Keratinocyte (primary cell): ENCODE measurements at regions not wholly inside any gene's neighbourhood (a gene's known extent, or its start where the extent isn't known, plus 50 kb on each side); places are given as distances from the start of the nearest gene placed in this dataset.

ENCODE experiments used
- EZH2 ChIP-seq: IDR thresholded peaks from one replicate; pipeline ENCODE4 v1.6.1; 2012; ENCODE audit warnings: inconsistent platforms, mild to moderate bottlenecking, low read length, moderate library complexity
- TF ChIP-seq, protein P1 (sequence below), 3 experiments: IDR thresholded peaks in 1 of 3; conservative IDR thresholded peaks in 1 of 3; optimal IDR thresholded peaks in 1 of 3; 2 replicates in 2 of 3; 3 replicates in 1 of 3; pipeline versions ENCODE3 to v1.5.1; 2011; ENCODE audit warnings: low read length in 3 of 3, mild to moderate bottlenecking in 3 of 3, moderate library complexity in 2 of 3, control low read depth in 1 of 3, inconsistent platforms in 1 of 3; ENCODE audit not compliant: insufficient read depth in 2 of 3; ENCODE audit errors: extremely low read depth in 1 of 3

DNA sequence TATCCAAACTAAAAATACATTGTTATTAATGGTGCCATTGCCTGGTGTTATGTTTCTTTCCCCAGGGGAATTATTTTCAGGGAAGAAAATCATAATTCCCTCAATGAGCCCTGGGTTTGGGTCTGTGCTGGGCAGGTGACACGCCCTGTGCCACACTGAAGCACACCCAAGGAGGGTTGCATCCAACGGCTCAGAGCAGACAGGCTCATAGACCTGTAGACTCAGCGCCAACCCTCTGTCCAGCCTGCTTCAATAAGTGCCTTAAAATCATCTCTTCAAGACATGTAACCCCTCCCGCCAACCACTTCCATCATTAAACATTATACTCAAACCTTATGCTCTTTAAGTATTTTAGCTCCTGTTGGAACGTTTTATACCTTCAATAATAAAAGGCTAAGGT lies 225.3 kb upstream of the CDH4 start:
- TF ChIP-seq, protein P1, sequence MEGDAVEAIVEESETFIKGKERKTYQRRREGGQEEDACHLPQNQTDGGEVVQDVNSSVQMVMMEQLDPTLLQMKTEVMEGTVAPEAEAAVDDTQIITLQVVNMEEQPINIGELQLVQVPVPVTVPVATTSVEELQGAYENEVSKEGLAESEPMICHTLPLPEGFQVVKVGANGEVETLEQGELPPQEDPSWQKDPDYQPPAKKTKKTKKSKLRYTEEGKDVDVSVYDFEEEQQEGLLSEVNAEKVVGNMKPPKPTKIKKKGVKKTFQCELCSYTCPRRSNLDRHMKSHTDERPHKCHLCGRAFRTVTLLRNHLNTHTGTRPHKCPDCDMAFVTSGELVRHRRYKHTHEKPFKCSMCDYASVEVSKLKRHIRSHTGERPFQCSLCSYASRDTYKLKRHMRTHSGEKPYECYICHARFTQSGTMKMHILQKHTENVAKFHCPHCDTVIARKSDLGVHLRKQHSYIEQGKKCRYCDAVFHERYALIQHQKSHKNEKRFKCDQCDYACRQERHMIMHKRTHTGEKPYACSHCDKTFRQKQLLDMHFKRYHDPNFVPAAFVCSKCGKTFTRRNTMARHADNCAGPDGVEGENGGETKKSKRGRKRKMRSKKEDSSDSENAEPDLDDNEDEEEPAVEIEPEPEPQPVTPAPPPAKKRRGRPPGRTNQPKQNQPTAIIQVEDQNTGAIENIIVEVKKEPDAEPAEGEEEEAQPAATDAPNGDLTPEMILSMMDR (optimal IDR thresholded peaks at IDR 0.05 in 1 of 3, IDR thresholded peaks at IDR 0.05 in 1 of 3, conservative IDR thresholded peaks at IDR 0.05 in 1 of 3; ENCODE audit: extremely low read depth in 1 of 3, insufficient read depth in 2 of 3, low read length in 3 of 3): no peak
- TF ChIP-seq EZH2: no peak
